Tibial nerve (tissue), 3 donors: ENCODE measurements at regions not wholly inside any gene's neighbourhood (a gene's known extent, or its start where the extent isn't known, plus 50 kb on each side); places are given as distances from the start of the nearest gene placed in this dataset.

Source experiments
- CTCF ChIP-seq, 5 experiments: fragments of 200-600 bp in 3 of 5; fragments of 450-650 bp in 2 of 5; sonication (generic) in 3 of 5; IDR thresholded peaks; one replicate each; pipeline ENCODE4 v1.5.1; 2016 to 2019; ENCODE audit warnings: antibody characterized with exemption in 5 of 5, mild to moderate bottlenecking in 3 of 5, moderate library complexity in 2 of 5
- POLR2A ChIP-seq, 2 donors: fragments of 450-650 bp; IDR thresholded peaks; one replicate each; pipeline ENCODE4 v1.6.1; 2017; ENCODE audit warnings: antibody characterized with exemption in 2 of 2, mild to moderate bottlenecking in 2 of 2, moderate library complexity in 2 of 2

- no peak for TF ChIP-seq CTCF (IDR thresholded peaks at IDR 0.05)
- TF ChIP-seq POLR2A (IDR thresholded peaks at IDR 0.05), result no peak
These were observed 236.2 kb upstream of the KAZN start for GRCh38 chr1:14362331-14362730.
